H1 (cell line): ENCODE measurements at regions not wholly inside any gene's neighbourhood (a gene's known extent, or its start where the extent isn't known, plus 50 kb on each side); places are given as distances from the start of the nearest gene placed in this dataset.

ENCODE experiments used
- CHD1 ChIP-seq: IDR thresholded peaks from 2 replicates; pipeline ENCODE4 v1.6.1; 2012; ENCODE audit warnings: low read depth, low read length, improper control_type of control experiment
- CHD2 ChIP-seq: IDR thresholded peaks from 2 replicates; pipeline ENCODE4 v1.6.1; 2012; ENCODE audit warnings: low read length, improper control_type of control experiment
- E2F6 ChIP-seq: IDR thresholded peaks from 2 replicates; pipeline ENCODE4 v1.6.1; 2012; ENCODE audit warnings: inconsistent platforms
- HDAC6 ChIP-seq: IDR thresholded peaks from one replicate; pipeline ENCODE4 v1.7.1; 2012; ENCODE audit warnings: low read depth, mild to moderate bottlenecking, inconsistent platforms, low read length, moderate library complexity
- KDM5A ChIP-seq: fragments of 200-600 bp; IDR thresholded peaks from 2 replicates; pipeline ENCODE4 v1.7.1; 2012; ENCODE audit warnings: mild to moderate bottlenecking, low read length, inconsistent platforms, mixed read lengths

GRCh38 chr6:168197636-168198301 lies 118.8 kb upstream of the FRMD1 start (continued):
- no peak for TF ChIP-seq KDM5A
- no peak for TF ChIP-seq CHD1
- TF ChIP-seq HDAC6 = no peak
- TF ChIP-seq CHD2 = no peak
- TF ChIP-seq E2F6 = no peak
- TF ChIP-seq, all 59 proteins: peak for 0
